ENCODE measurements at regions not wholly inside any gene's neighbourhood (a gene's known extent, or its start where the extent isn't known, plus 50 kb on each side); places are given as distances from the start of the nearest gene placed in this dataset.

- no peaks in the 10 kb centered on the region for H3K36me3 Mint-ChIP-seq
- no peaks in the 10 kb centered on the region for H3K9me3 Mint-ChIP-seq
- no peak overlapping the region for H3K27ac Mint-ChIP-seq
- peaks cover 2% of the 10 kb centered on the region for H3K27me3 Mint-ChIP-seq
- H3K4me1 Mint-ChIP-seq = no peaks in the 10 kb centered on the region
- no peak overlapping the region for H3K4me3 Mint-ChIP-seq
Measured at GRCh38 chr7:26471306-26472075, 179.8 kb downstream of the SNX10 start.

- Mint-ChIP-seq H3K4me1 (no peaks in the 10 kb centered on the region), H3K4me3 (no peak overlapping the region), H3K36me3 (no peaks in the 10 kb centered on the region), H3K9me3 (no peaks in the 10 kb centered on the region), H3K27ac (no peak overlapping the region), H3K27me3 (peaks cover 2% of the 10 kb centered on the region)
Measured at GRCh38 chr7:26472971-26473370, 181.3 kb downstream of the SNX10 start.

GRCh38 chr7:26476271-26476670 lies 184.6 kb downstream of the SNX10 start:
- H3K27ac Mint-ChIP-seq = no peak overlapping the region
- H3K4me3 Mint-ChIP-seq = no peak overlapping the region
- H3K4me1 Mint-ChIP-seq = no peaks in the 10 kb centered on the region
- H3K27me3 Mint-ChIP-seq = peaks cover 2% of the 10 kb centered on the region
- no peaks in the 10 kb centered on the region for H3K36me3 Mint-ChIP-seq
- H3K9me3 Mint-ChIP-seq = no peaks in the 10 kb centered on the region

- Mint-ChIP-seq H3K27me3 (peaks cover 2% of the 10 kb centered on the region), H3K9me3 (no peaks in the 10 kb centered on the region), H3K36me3 (no peaks in the 10 kb centered on the region), H3K4me3 (no peak overlapping the region), H3K4me1 (no peaks in the 10 kb centered on the region), H3K27ac (no peak overlapping the region)
Measured at GRCh38 chr7:26477381-26477990, 185.8 kb downstream of the SNX10 start.

- Mint-ChIP-seq H3K27ac (no peak overlapping the region), H3K36me3 (no peaks in the 10 kb centered on the region), H3K27me3 (peaks cover 2% of the 10 kb centered on the region), H3K9me3 (no peaks in the 10 kb centered on the region), H3K4me1 (no peaks in the 10 kb centered on the region), H3K4me3 (no peak overlapping the region)
Measured at GRCh38 chr7:26478550-26478949, 186.9 kb downstream of the SNX10 start.

GRCh38 chr7:26479581-26479980 lies 187.9 kb downstream of the SNX10 start:
- peaks cover 1% of the 10 kb centered on the region for H3K27me3 Mint-ChIP-seq
- no peaks in the 10 kb centered on the region for H3K36me3 Mint-ChIP-seq
- no peaks in the 10 kb centered on the region for H3K4me1 Mint-ChIP-seq
- no peak overlapping the region for H3K27ac Mint-ChIP-seq
- H3K9me3 Mint-ChIP-seq = no peaks in the 10 kb centered on the region
- H3K4me3 Mint-ChIP-seq = no peak overlapping the region

GRCh38 chr7:26480156-26480555 lies 188.5 kb downstream of the SNX10 start:
- Mint-ChIP-seq H3K36me3 (no peaks in the 10 kb centered on the region), H3K27me3 (peaks cover 3% of the 10 kb centered on the region), H3K4me3 (no peak overlapping the region), H3K27ac (no peak overlapping the region), H3K4me1 (no peaks in the 10 kb centered on the region), H3K9me3 (no peaks in the 10 kb centered on the region)

- peaks cover 2% of the 10 kb centered on the region for H3K27me3 Mint-ChIP-seq
- no peak overlapping the region for H3K4me3 Mint-ChIP-seq
- H3K27ac Mint-ChIP-seq = no peak overlapping the region
- H3K36me3 Mint-ChIP-seq = no peaks in the 10 kb centered on the region
- no peaks in the 10 kb centered on the region for H3K9me3 Mint-ChIP-seq
- H3K4me1 Mint-ChIP-seq = no peaks in the 10 kb centered on the region
Measured at GRCh38 chr7:26482927-26483326, 191.3 kb downstream of the SNX10 start.

- H3K9me3 Mint-ChIP-seq = no peaks in the 10 kb centered on the region
- no peak overlapping the region for H3K27ac Mint-ChIP-seq
- no peak overlapping the region for H3K4me3 Mint-ChIP-seq
- H3K36me3 Mint-ChIP-seq = no peaks in the 10 kb centered on the region
- peaks cover 6% of the 10 kb centered on the region for H3K27me3 Mint-ChIP-seq
- H3K4me1 Mint-ChIP-seq = no peaks in the 10 kb centered on the region
Measured at GRCh38 chr7:26483843-26484242, 192.2 kb downstream of the SNX10 start.

- Mint-ChIP-seq H3K27ac (no peak overlapping the region), H3K36me3 (no peaks in the 10 kb centered on the region), H3K4me1 (no peaks in the 10 kb centered on the region), H3K4me3 (no peak overlapping the region), H3K27me3 (peaks cover 6% of the 10 kb centered on the region), H3K9me3 (no peaks in the 10 kb centered on the region)
Measured at GRCh38 chr7:26485367-26485934, 193.8 kb downstream of the SNX10 start.

GRCh38 chr7:26486153-26486552 lies 194.5 kb downstream of the SNX10 start:
- peaks cover 6% of the 10 kb centered on the region for H3K27me3 Mint-ChIP-seq
- H3K36me3 Mint-ChIP-seq = no peaks in the 10 kb centered on the region
- no peaks in the 10 kb centered on the region for H3K9me3 Mint-ChIP-seq
- H3K4me3 Mint-ChIP-seq = no peak overlapping the region
- H3K4me1 Mint-ChIP-seq = no peaks in the 10 kb centered on the region
- no peak overlapping the region for H3K27ac Mint-ChIP-seq

GRCh38 chr7:26487780-26488515 lies 196.3 kb downstream of the SNX10 start:
- H3K4me3 Mint-ChIP-seq = no peak overlapping the region
- no peaks in the 10 kb centered on the region for H3K4me1 Mint-ChIP-seq
- no peaks in the 10 kb centered on the region for H3K36me3 Mint-ChIP-seq
- no peak overlapping the region for H3K27ac Mint-ChIP-seq
- no peaks in the 10 kb centered on the region for H3K9me3 Mint-ChIP-seq
- H3K27me3 Mint-ChIP-seq = peaks cover 6% of the 10 kb centered on the region

- H3K36me3 Mint-ChIP-seq = no peaks in the 10 kb centered on the region
- no peak overlapping the region for H3K4me3 Mint-ChIP-seq
- no peaks in the 10 kb centered on the region for H3K4me1 Mint-ChIP-seq
- H3K27me3 Mint-ChIP-seq = peaks cover 6% of the 10 kb centered on the region
- no peaks in the 10 kb centered on the region for H3K9me3 Mint-ChIP-seq
- H3K27ac Mint-ChIP-seq = no peak overlapping the region
Measured at GRCh38 chr7:26489391-26489790, 197.7 kb downstream of the SNX10 start.

- no peak overlapping the region for H3K4me3 Mint-ChIP-seq
- no peaks in the 10 kb centered on the region for H3K4me1 Mint-ChIP-seq
- no peak overlapping the region for H3K27ac Mint-ChIP-seq
- no peaks in the 10 kb centered on the region for H3K36me3 Mint-ChIP-seq
- H3K27me3 Mint-ChIP-seq = peaks cover 6% of the 10 kb centered on the region
- H3K9me3 Mint-ChIP-seq = no peaks in the 10 kb centered on the region
Measured at GRCh38 chr7:26489906-26490639, 198.4 kb downstream of the SNX10 start.
